C4-2B (cell line): ENCODE measurements at regions not wholly inside any gene's neighbourhood (a gene's known extent, or its start where the extent isn't known, plus 50 kb on each side); places are given as distances from the start of the nearest gene placed in this dataset.

Source experiments
- CTCF ChIP-seq: fragments of 450-650 bp; conservative IDR thresholded peaks from 2 replicates; pipeline ENCODE4 v1.5.1; 2017; ENCODE audit warnings: mild to moderate bottlenecking
- ZFX ChIP-seq: fragments of 450-650 bp; IDR thresholded peaks from 2 replicates; pipeline ENCODE4 v1.6.1; 2017

- TF ChIP-seq CTCF = no peak
- no peak for TF ChIP-seq ZFX
These were observed 445.3 kb upstream of the ZEB2 start for GRCh38 chr2:144965172-144965571.
